Muscle layer of colon (tissue), 2 donors: ENCODE measurements at regions not wholly inside any gene's neighbourhood (a gene's known extent, or its start where the extent isn't known, plus 50 kb on each side); places are given as distances from the start of the nearest gene placed in this dataset.
"Not testable (repeated sequence)": the region's sequence is repeated elsewhere in the genome, so short reads cannot be mapped to it uniquely, and the experiment has no call there.

ENCODE experiments used
- H3K27ac ChIP-seq: one replicate; pipeline ENCODE4 v1.7.0; 2013; ENCODE audit warnings: low read depth, mild to moderate bottlenecking, low read length, moderate library complexity
- H3K27me3 ChIP-seq, 2 donors: one replicate each; pipeline ENCODE4 v1.7.0; 2013; ENCODE audit warnings: low read length in 2 of 2, mild to moderate bottlenecking in 2 of 2; ENCODE audit not compliant: insufficient read depth in 2 of 2, control insufficient read depth in 1 of 2
- H3K36me3 ChIP-seq: one replicate; pipeline ENCODE4 v1.7.0; 2013; ENCODE audit warnings: mild to moderate bottlenecking, low read length; ENCODE audit not compliant: insufficient read depth
- H3K4me1 ChIP-seq: one replicate; pipeline ENCODE4 v1.7.0; 2013; ENCODE audit warnings: mild to moderate bottlenecking, low read length; ENCODE audit not compliant: insufficient read depth
- H3K4me3 ChIP-seq, 2 donors: one replicate each; pipeline ENCODE4 v1.7.0; 2013; ENCODE audit warnings: low read length in 2 of 2, low read depth in 1 of 2, mild to moderate bottlenecking in 1 of 2, moderate library complexity in 1 of 2
- H3K9ac ChIP-seq: one replicate; pipeline ENCODE4 v1.7.0; 2013; ENCODE audit warnings: low read length
- H3K9me3 ChIP-seq: one replicate; pipeline ENCODE4 v1.7.0; 2013; ENCODE audit warnings: mild to moderate bottlenecking, low read length
- donor health status: abdominal sarcoma.
- donor health status: Adenocarcinoma of cecum.

- Histone ChIP-seq H3K36me3 (no peaks in the 10 kb centered on the region), H3K4me3 (no peak overlapping the region), H3K27ac (no peak overlapping the region), H3K4me1 (no peaks in the 10 kb centered on the region), H3K9me3 (no peaks in the 10 kb centered on the region), H3K9ac (no peak overlapping the region), H3K27me3 (no peaks in the 10 kb centered on the region)
Observed at GRCh38 chr18:76715012-76715610, 107.2 kb upstream of the ZNF236 start.

- Histone ChIP-seq H3K9me3 (no peaks in the 10 kb centered on the region), H3K27me3 (no peaks in the 10 kb centered on the region), H3K36me3 (no peaks in the 10 kb centered on the region)
Observed at GRCh38 chr18:76713432-76713831, 108.9 kb upstream of the ZNF236 start.

GRCh38 chr18:76712511-76713140 is 109.7 kb upstream of the ZNF236 start:
- Histone ChIP-seq H3K36me3 (no peaks in the 10 kb centered on the region), H3K27ac (no peak overlapping the region), H3K9me3 (no peaks in the 10 kb centered on the region), H3K4me1 (peaks cover 4% of the 10 kb centered on the region), H3K9ac (no peak overlapping the region), H3K27me3 (no peaks in the 10 kb centered on the region), H3K4me3 (no peak overlapping the region)

More at GRCh38 chr18:76713432-76713831, 108.9 kb upstream of the ZNF236 start:
- Histone ChIP-seq H3K27ac (no peak overlapping the region), H3K4me1 (peaks cover 4% of the 10 kb centered on the region), H3K4me3 (no peak overlapping the region), H3K9ac (no peak overlapping the region)

- Histone ChIP-seq H3K36me3 (no peaks in the 10 kb centered on the region), H3K9me3 (no peaks in the 10 kb centered on the region), H3K4me1 (peaks cover 4% of the 10 kb centered on the region), H3K27ac (no peak overlapping the region), H3K27me3 (no peaks in the 10 kb centered on the region), H3K4me3 (no peak overlapping the region), H3K9ac (no peak overlapping the region)
Observed at GRCh38 chr18:76710646-76711520, 111.5 kb upstream of the ZNF236 start.

- Histone ChIP-seq H3K9ac (no peak overlapping the region), H3K36me3 (no peaks in the 10 kb centered on the region), H3K27me3 (no peaks in the 10 kb centered on the region), H3K4me1 (peaks cover 4% of the 10 kb centered on the region), H3K27ac (no peak overlapping the region), H3K9me3 (no peaks in the 10 kb centered on the region), H3K4me3 (no peak overlapping the region)
Observed at GRCh38 chr18:76709659-76710645, 112.4 kb upstream of the ZNF236 start.

GRCh38 chr18:76708722-76709353 is 113.5 kb upstream of the ZNF236 start:
- no peaks in the 10 kb centered on the region for H3K27me3 ChIP-seq
- H3K9ac ChIP-seq, result no peak overlapping the region
- H3K27ac ChIP-seq, result no peak overlapping the region
- H3K4me3 ChIP-seq, result no peak overlapping the region
- H3K4me1 ChIP-seq, result peaks cover 4% of the 10 kb centered on the region
- H3K9me3 ChIP-seq, result no peaks in the 10 kb centered on the region
- H3K36me3 ChIP-seq, result no peaks in the 10 kb centered on the region

GRCh38 chr18:76708071-76708721 is 114.2 kb upstream of the ZNF236 start:
- no peaks in the 10 kb centered on the region for H3K9me3 ChIP-seq
- no peaks in the 10 kb centered on the region for H3K36me3 ChIP-seq
- H3K4me3 ChIP-seq, result no peak overlapping the region
- H3K4me1 ChIP-seq, result peaks cover 4% of the 10 kb centered on the region
- H3K27ac ChIP-seq, result no peak overlapping the region
- no peaks in the 10 kb centered on the region for H3K27me3 ChIP-seq
- no peak overlapping the region for H3K9ac ChIP-seq

GRCh38 chr18:76707534-76707933 is 114.8 kb upstream of the ZNF236 start:
- no peaks in the 10 kb centered on the region for H3K36me3 ChIP-seq
- peaks cover 4% of the 10 kb centered on the region for H3K4me1 ChIP-seq
- no peak overlapping the region for H3K9ac ChIP-seq
- H3K4me3 ChIP-seq, result no peak overlapping the region
- H3K27me3 ChIP-seq, result no peaks in the 10 kb centered on the region
- no peak overlapping the region for H3K27ac ChIP-seq
- no peaks in the 10 kb centered on the region for H3K9me3 ChIP-seq

- not testable (repeated sequence) for H3K9me3 ChIP-seq, H3K27me3 ChIP-seq, H3K27ac ChIP-seq, H3K9ac ChIP-seq, H3K4me1 ChIP-seq, H3K36me3 ChIP-seq, H3K4me3 ChIP-seq
Observed at GRCh38 chr18:76704589-76704988, 117.8 kb upstream of the ZNF236 start.

GRCh38 chr18:76699923-76700322 is 122.4 kb upstream of the ZNF236 start:
- Histone ChIP-seq H3K4me1 (peaks cover 5% of the 10 kb centered on the region), H3K9ac (no peak overlapping the region), H3K27me3 (peaks cover 0 to 3% of the 10 kb centered on the region in 2 donors), H3K27ac (no peak overlapping the region), H3K9me3 (no peaks in the 10 kb centered on the region), H3K4me3 (no peak overlapping the region), H3K36me3 (no peaks in the 10 kb centered on the region)
